Lower leg skin (tissue), 3 donors: ENCODE measurements at regions not wholly inside any gene's neighbourhood (a gene's known extent, or its start where the extent isn't known, plus 50 kb on each side); places are given as distances from the start of the nearest gene placed in this dataset.

Source experiments
- CTCF ChIP-seq, 3 donors: fragments of 450-650 bp; IDR thresholded peaks; one replicate each; pipeline ENCODE4 v1.5.1; 2016; ENCODE audit warnings: antibody characterized with exemption in 3 of 3, mild to moderate bottlenecking in 3 of 3, moderate library complexity in 2 of 3
- POLR2A ChIP-seq, 2 donors: fragments of 450-650 bp; IDR thresholded peaks; one replicate each; pipeline ENCODE4 v1.6.1; 2016 to 2017; ENCODE audit warnings: antibody characterized with exemption in 2 of 2, mild to moderate bottlenecking in 1 of 2, moderate library complexity in 1 of 2

- no peak for TF ChIP-seq CTCF (IDR thresholded peaks at IDR 0.05)
- TF ChIP-seq POLR2A (IDR thresholded peaks at IDR 0.05): no peak
Observed at GRCh38 chr5:105283134-105283533, 1720.5 kb upstream of the NUDT12 start.
